ENCODE measurements at regions not wholly inside any gene's neighbourhood (a gene's known extent, or its start where the extent isn't known, plus 50 kb on each side); places are given as distances from the start of the nearest gene placed in this dataset.

DNA sequence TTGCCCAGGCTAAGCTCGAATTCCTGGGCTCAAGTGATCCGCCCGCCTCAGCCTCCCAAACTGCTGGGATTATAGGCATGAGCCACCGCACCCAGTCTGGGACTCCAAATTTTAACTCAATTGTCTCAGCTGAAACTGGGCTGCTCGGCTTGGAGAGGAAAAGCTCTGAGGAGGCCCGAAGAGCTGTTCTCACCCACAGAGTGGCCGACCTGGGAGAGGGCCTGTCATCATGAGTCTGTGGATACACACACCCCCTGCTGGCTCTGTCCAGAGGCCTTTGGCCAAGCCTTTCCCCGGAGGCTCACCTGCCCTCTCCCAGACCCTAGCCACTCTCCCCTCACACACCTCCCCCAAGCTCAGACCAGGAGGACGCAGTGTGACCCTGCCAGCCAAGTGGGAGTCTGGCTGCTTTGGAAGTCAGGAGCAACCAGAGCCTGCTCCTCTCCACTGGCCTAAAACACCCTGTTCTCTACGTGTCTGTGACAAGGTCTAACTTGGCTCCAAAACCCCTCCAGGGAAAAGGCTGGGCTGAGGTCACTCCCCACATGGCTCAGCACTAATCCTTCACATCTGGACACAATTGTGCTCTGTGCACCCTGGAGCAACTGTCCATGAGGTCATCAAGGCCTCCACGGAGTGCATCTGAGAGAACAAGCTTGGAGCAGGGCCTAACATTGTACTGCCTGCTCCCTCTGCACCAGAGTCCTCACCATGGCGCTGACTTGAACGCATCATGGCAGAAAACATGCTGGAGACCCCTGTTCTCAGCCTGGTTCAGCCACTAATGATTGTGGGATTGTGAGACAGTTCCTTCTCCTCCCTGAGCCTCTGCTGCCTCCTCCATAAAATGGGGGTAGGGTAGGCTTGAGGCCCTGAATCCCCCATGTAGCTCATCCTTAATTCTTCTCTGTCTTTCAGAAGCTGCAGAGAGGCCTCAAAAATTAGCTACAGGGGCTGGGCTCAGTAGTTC is 49.9 kb upstream of the RAB6C start:
- no peak overlapping the region for H3K4me3 ChIP-seq (ENCODE audit: low read depth, poor library complexity, severe bottlenecking)
- WGBS, 2 donors: 62 to 68% methylated on average over 13 of the region's 13 CpGs
- DNase-seq (ENCODE audit: low spot score in 2 of 2): peak; percentile 45 to 83
- no peak for TF ChIP-seq POLR2A (IDR thresholded peaks at IDR 0.05)
- TF ChIP-seq, protein P1, sequence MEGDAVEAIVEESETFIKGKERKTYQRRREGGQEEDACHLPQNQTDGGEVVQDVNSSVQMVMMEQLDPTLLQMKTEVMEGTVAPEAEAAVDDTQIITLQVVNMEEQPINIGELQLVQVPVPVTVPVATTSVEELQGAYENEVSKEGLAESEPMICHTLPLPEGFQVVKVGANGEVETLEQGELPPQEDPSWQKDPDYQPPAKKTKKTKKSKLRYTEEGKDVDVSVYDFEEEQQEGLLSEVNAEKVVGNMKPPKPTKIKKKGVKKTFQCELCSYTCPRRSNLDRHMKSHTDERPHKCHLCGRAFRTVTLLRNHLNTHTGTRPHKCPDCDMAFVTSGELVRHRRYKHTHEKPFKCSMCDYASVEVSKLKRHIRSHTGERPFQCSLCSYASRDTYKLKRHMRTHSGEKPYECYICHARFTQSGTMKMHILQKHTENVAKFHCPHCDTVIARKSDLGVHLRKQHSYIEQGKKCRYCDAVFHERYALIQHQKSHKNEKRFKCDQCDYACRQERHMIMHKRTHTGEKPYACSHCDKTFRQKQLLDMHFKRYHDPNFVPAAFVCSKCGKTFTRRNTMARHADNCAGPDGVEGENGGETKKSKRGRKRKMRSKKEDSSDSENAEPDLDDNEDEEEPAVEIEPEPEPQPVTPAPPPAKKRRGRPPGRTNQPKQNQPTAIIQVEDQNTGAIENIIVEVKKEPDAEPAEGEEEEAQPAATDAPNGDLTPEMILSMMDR (IDR thresholded peaks at IDR 0.05): no peak
- intact Hi-C loops (cut with DNase I; ENCODE audit: low total_unique reads): no loop called here

Data from lower leg skin (tissue), 4 donors.